ENCODE measurements at regions not wholly inside any gene's neighbourhood (a gene's known extent, or its start where the extent isn't known, plus 50 kb on each side); places are given as distances from the start of the nearest gene placed in this dataset.

DNA sequence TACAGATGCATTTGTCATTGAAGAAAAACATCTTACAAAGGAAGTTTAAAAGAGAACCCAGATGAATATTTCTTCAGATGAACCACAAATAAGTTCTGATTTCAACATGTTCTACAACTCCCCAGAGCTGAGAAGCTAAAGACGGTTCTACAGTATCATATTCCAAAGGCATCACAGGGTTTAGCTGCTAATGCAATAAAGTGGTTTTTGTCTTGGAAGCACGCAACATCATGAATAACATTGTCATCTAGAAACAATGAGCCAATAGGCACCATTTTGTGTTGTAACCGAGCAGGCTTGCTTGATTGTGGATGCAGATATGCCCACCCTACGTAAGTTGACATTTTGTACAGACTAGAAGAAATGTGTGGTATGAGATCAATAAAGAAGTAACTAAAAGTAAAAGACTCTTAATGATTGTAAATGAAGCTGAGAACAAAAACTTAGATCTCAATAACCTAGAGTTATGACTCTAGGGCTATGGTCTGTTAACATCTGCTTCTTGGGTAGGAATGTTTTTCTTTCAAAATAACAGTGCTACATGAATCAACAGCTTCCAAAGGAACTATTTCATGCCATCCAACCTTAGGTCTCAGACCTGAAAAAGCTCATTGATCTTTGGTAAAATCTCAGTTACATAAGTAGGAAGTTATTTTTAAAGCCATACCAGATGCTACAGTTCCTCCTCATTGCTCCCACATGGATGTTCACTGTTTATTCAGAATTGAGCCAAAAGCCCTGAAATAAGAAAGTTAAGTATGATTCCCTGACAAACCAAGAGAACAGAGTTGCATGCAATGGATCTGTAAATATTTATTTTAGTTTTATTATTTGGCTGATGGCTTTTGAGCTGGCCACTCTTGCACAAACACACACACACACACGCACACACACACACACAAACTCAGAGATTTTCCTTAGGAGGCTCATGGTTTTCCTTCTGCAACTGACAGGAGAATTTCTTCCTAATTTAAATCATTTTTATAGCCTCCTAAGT, 118.7 kb upstream of the SLCO6A1 start:
- Histone ChIP-seq H3K4me1 (ENCODE audit: control insufficient read depth, extremely low read depth, insufficient read depth, low read length) (no peaks in the 10 kb centered on the region), H3K4me3 (replicated peaks in 1 of 3; ENCODE audit: insufficient read depth in 1 of 3, low read depth in 1 of 3, low read length in 3 of 3) (no peak overlapping the region), H3K79me2 (ENCODE audit: control insufficient read depth, insufficient read depth, low read length) (no peaks in the 10 kb centered on the region), H3K9me3 (replicated peaks; ENCODE audit: control insufficient read depth, insufficient read depth, low read length) (no peaks in the 10 kb centered on the region), H3K4me2 (ENCODE audit: insufficient read depth, low read length) (no peak overlapping the region), H3K36me3 (ENCODE audit: control insufficient read depth in 2 of 2, extremely low read depth in 1 of 2, insufficient read depth in 2 of 2, low read length in 2 of 2) (no peaks in the 10 kb centered on the region), H4K20me1 (replicated peaks; ENCODE audit: control insufficient read depth, extremely low read depth, insufficient read depth, low read length) (no peaks in the 10 kb centered on the region), H3K27ac (ENCODE audit: insufficient read depth, low read depth, low read length) (no peak overlapping the region), H2AFZ (ENCODE audit: low read depth, low read length) (no peak overlapping the region), H3K27me3 (ENCODE audit: control insufficient read depth in 2 of 2, insufficient read depth in 2 of 2, low read length in 2 of 2) (peaks cover 3% of the 10 kb centered on the region in 2 experiments), H3K9me1 (replicated peaks; ENCODE audit: control insufficient read depth, extremely low read depth, insufficient read depth, low read length) (no peaks in the 10 kb centered on the region), H3K9ac (replicated peaks; ENCODE audit: extremely low read depth, insufficient read depth, low read length) (no peak overlapping the region)
- BruUV-seq (replicated peaks) = no TSS peak
- TF ChIP-seq EZH2 (IDR thresholded peaks at IDR 0.05; ENCODE audit: borderline replicate concordance, low read depth, low read length, severe bottlenecking) = no peak
- no peak for TF ChIP-seq POLR2A (IDR thresholded peaks at IDR 0.05; ENCODE audit: low read depth, low read length)
- intact Hi-C loops (cut with micrococcal nuclease) = no loop called here
- ChIA-PET CTCF (no interaction called here), POLR2A (no interaction called here)
- dilution Hi-C loops (cut with MboI; ENCODE audit: extremely low pct_ligation_motif_present, low sequenced_read_pairs) = no loop called here
- no peak for FAIRE-seq
- DNase-seq (ENCODE audit: low read depth, low spot score) = no peak

DNA sequence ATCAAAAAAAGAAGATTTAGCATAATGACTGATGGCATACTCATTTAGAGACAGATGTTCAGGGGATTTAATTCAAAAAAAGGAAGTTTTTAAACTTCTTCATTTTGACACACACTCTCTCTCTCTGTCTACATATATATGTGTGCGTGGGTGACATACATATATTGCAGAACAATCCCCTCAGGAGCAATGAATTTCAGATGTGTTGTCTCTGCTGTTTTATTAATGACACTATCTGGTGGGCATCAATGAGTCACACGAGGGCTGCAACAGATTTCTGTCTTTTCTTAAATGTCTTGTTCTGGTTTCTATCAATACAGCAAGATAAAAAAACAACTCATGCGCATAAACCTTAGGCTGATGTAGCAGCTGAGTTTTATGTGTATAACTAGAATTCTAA, 123.5 kb upstream of the SLCO6A1 start:
- H3K9me1 ChIP-seq (replicated peaks; ENCODE audit: control insufficient read depth, extremely low read depth, insufficient read depth, low read length) = no peaks in the 10 kb centered on the region
- intact Hi-C loops (cut with micrococcal nuclease) = no loop called here
- H3K4me3 ChIP-seq (replicated peaks in 1 of 3; ENCODE audit: insufficient read depth in 1 of 3, low read depth in 1 of 3, low read length in 3 of 3) = no peak overlapping the region
- no peak for TF ChIP-seq POLR2AphosphoS5 (IDR thresholded peaks at IDR 0.05; ENCODE audit: insufficient read depth, low read depth, low read length)
- no peak for TF ChIP-seq MYC (IDR thresholded peaks at IDR 0.05; ENCODE audit: low read depth, low read length)
- TF ChIP-seq POLR2A (IDR thresholded peaks at IDR 0.05; ENCODE audit: low read depth, low read length) = no peak
- no peak for TF ChIP-seq FOS (IDR thresholded peaks at IDR 0.05; ENCODE audit: borderline replicate concordance, insufficient read depth, low read length)
- no peak for TF ChIP-seq EZH2 (IDR thresholded peaks at IDR 0.05; ENCODE audit: borderline replicate concordance, low read depth, low read length, severe bottlenecking)
- TF ChIP-seq JUN (IDR thresholded peaks at IDR 0.05; ENCODE audit: borderline replicate concordance, insufficient read depth, insufficient read length, low read depth) = no peak
- TF ChIP-seq, protein P1, sequence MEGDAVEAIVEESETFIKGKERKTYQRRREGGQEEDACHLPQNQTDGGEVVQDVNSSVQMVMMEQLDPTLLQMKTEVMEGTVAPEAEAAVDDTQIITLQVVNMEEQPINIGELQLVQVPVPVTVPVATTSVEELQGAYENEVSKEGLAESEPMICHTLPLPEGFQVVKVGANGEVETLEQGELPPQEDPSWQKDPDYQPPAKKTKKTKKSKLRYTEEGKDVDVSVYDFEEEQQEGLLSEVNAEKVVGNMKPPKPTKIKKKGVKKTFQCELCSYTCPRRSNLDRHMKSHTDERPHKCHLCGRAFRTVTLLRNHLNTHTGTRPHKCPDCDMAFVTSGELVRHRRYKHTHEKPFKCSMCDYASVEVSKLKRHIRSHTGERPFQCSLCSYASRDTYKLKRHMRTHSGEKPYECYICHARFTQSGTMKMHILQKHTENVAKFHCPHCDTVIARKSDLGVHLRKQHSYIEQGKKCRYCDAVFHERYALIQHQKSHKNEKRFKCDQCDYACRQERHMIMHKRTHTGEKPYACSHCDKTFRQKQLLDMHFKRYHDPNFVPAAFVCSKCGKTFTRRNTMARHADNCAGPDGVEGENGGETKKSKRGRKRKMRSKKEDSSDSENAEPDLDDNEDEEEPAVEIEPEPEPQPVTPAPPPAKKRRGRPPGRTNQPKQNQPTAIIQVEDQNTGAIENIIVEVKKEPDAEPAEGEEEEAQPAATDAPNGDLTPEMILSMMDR (IDR thresholded peaks at IDR 0.05; ENCODE audit: extremely low read depth in 1 of 2, insufficient read depth in 1 of 2, low read depth in 1 of 2, low read length in 2 of 2) = no peak
- TF ChIP-seq GATA2 (IDR thresholded peaks at IDR 0.05; ENCODE audit: insufficient read depth, insufficient read length, low read depth, low read length) = no peak
- no peak for TF ChIP-seq MAX (IDR thresholded peaks at IDR 0.05; ENCODE audit: insufficient read depth, insufficient read length)
- H3K79me2 ChIP-seq (ENCODE audit: control insufficient read depth, insufficient read depth, low read length) = no peaks in the 10 kb centered on the region
- H4K20me1 ChIP-seq (replicated peaks; ENCODE audit: control insufficient read depth, extremely low read depth, insufficient read depth, low read length) = no peaks in the 10 kb centered on the region
- H3K4me1 ChIP-seq (ENCODE audit: control insufficient read depth, extremely low read depth, insufficient read depth, low read length) = peaks cover 2% of the 10 kb centered on the region
- H3K9ac ChIP-seq (replicated peaks; ENCODE audit: extremely low read depth, insufficient read depth, low read length) = no peak overlapping the region
- DNase-seq (ENCODE audit: low read depth, low spot score) (no peak), FAIRE-seq (no peak)
- POLR2A ChIA-PET = no interaction called here
- CTCF ChIA-PET = no interaction called here
- peaks cover 3 to 6% of the 10 kb centered on the region in 2 experiments for H3K27me3 ChIP-seq (ENCODE audit: control insufficient read depth in 2 of 2, insufficient read depth in 2 of 2, low read length in 2 of 2)
- H2AFZ ChIP-seq (ENCODE audit: low read depth, low read length) = no peak overlapping the region
- H3K27ac ChIP-seq (ENCODE audit: insufficient read depth, low read depth, low read length) = no peak overlapping the region
- dilution Hi-C loops (cut with MboI; ENCODE audit: extremely low pct_ligation_motif_present, low sequenced_read_pairs) = no loop called here
- no TSS peak for BruUV-seq (replicated peaks)
- H3K9me3 ChIP-seq (replicated peaks; ENCODE audit: control insufficient read depth, insufficient read depth, low read length) = no peaks in the 10 kb centered on the region
- no peak overlapping the region for H3K4me2 ChIP-seq (ENCODE audit: insufficient read depth, low read length)
- H3K36me3 ChIP-seq (ENCODE audit: control insufficient read depth in 2 of 2, extremely low read depth in 1 of 2, insufficient read depth in 2 of 2, low read length in 2 of 2) = no peaks in the 10 kb centered on the region
